ENCODE measurements at regions not wholly inside any gene's neighbourhood (a gene's known extent, or its start where the extent isn't known, plus 50 kb on each side); places are given as distances from the start of the nearest gene placed in this dataset.

- no peak for TF ChIP-seq CTCF (conservative IDR thresholded peaks at IDR 0.05; ENCODE audit: low read depth, low read length)
- TF ChIP-seq EZH2phosphoT487 (IDR thresholded peaks at IDR 0.05; ENCODE audit: borderline replicate concordance, low read length), result no peak
- no peak for TF ChIP-seq EZH2 (IDR thresholded peaks at IDR 0.05; ENCODE audit: low read length, unreplicated experiment)
Observed at GRCh38 chr2:188047735-188048134, 243.9 kb upstream of the GULP1 start.

All from PC-3 (cell line).